ENCODE measurements at regions not wholly inside any gene's neighbourhood (a gene's known extent, or its start where the extent isn't known, plus 50 kb on each side); places are given as distances from the start of the nearest gene placed in this dataset.

- Histone ChIP-seq H3K36me3 (no peaks in the 10 kb centered on the region), H3K4me3 (no peak overlapping the region), H3K27me3 (peaks cover 0 to 72% (median 0%) of the 10 kb centered on the region in 4 donors), H3K4me1 (no peaks in the 10 kb centered on the region), H3K9me3 (no peaks in the 10 kb centered on the region), H3K27ac (no peak overlapping the region)
- intact Hi-C loops (cut with DNase I) = no loop called here
- TF ChIP-seq POLR2A (IDR thresholded peaks at IDR 0.05) (no peak), CTCF (IDR thresholded peaks at IDR 0.05) (no peak)
- 52 to 71% methylated on average over 11 to 12 of the region's 22 CpGs for WGBS, 2 donors
- no peak for DNase-seq
These were observed 457.7 kb downstream of the BRD1 start for GRCh38 chr22:49369726-49370626.

- peaks cover 0 to 80% (median 0%) of the 10 kb centered on the region in 4 donors for H3K27me3 ChIP-seq
These were observed 458.5 kb downstream of the BRD1 start for GRCh38 chr22:49368976-49369725.

GRCh38 chr22:49368221-49368975 lies 459.3 kb downstream of the BRD1 start:
- Histone ChIP-seq H3K4me1 (no peaks in the 10 kb centered on the region), H3K27ac (no peak overlapping the region), H3K27me3 (peaks cover 0 to 84% (median 0%) of the 10 kb centered on the region in 4 donors), H3K4me3 (no peak overlapping the region), H3K36me3 (no peaks in the 10 kb centered on the region), H3K9me3 (no peaks in the 10 kb centered on the region)
- 80 to 81% methylated on average over 8 to 10 of the region's 19 CpGs for WGBS, 2 donors
- no peak for TF ChIP-seq POLR2A (IDR thresholded peaks at IDR 0.05)
- TF ChIP-seq CTCF (IDR thresholded peaks at IDR 0.05) = no peak
- no peak for DNase-seq
- intact Hi-C loops (cut with DNase I) = no loop called here

More at GRCh38 chr22:49368976-49369725, 458.5 kb downstream of the BRD1 start:
- H3K9me3 ChIP-seq = no peaks in the 10 kb centered on the region
- H3K36me3 ChIP-seq = no peaks in the 10 kb centered on the region
- WGBS, 2 donors = 65 to 72% methylated on average over 9 to 31 of the region's 41 CpGs
- H3K4me3 ChIP-seq = no peak overlapping the region
- intact Hi-C loops (cut with DNase I) = no loop called here
- no peak overlapping the region for H3K27ac ChIP-seq
- no peak for DNase-seq
- TF ChIP-seq POLR2A (IDR thresholded peaks at IDR 0.05) = no peak
- no peak for TF ChIP-seq CTCF (IDR thresholded peaks at IDR 0.05)
- no peaks in the 10 kb centered on the region for H3K4me1 ChIP-seq

- Histone ChIP-seq H3K27me3 (peaks cover 0 to 78% (median 0%) of the 10 kb centered on the region in 4 donors), H3K9me3 (no peaks in the 10 kb centered on the region), H3K27ac (no peak overlapping the region), H3K36me3 (no peaks in the 10 kb centered on the region), H3K4me1 (no peaks in the 10 kb centered on the region), H3K4me3 (no peak overlapping the region)
- intact Hi-C loops (cut with DNase I) = no loop called here
- WGBS, 2 donors = 51 to 71% methylated on average over 7 to 9 of the region's 10 CpGs
- no peak for DNase-seq
- no peak for TF ChIP-seq POLR2A (IDR thresholded peaks at IDR 0.05)
- TF ChIP-seq CTCF (IDR thresholded peaks at IDR 0.05) = no peak
These were observed 460.5 kb downstream of the BRD1 start for GRCh38 chr22:49367041-49367697.

Measured in esophagus squamous epithelium (tissue), 5 donors.